ENCODE measurements at regions not wholly inside any gene's neighbourhood (a gene's known extent, or its start where the extent isn't known, plus 50 kb on each side); places are given as distances from the start of the nearest gene placed in this dataset.

- no peak overlapping the region for H2AK5ac ChIP-seq (ENCODE audit: low read depth, low read length)
- no peak overlapping the region for H2BK20ac ChIP-seq (ENCODE audit: low read length)
- H3K4me2 ChIP-seq (ENCODE audit: insufficient read depth in 1 of 2, low read depth in 2 of 2, low read length in 2 of 2), result no peak overlapping the region
- ChIA-PET POLR2A (ENCODE audit: partially characterized antibody) (no interaction called here), CTCF (ENCODE audit: partially characterized antibody) (interaction anchor here (1.2 kb wide), 1 partner anchor 64 kb away, joined by 5 read pairs; no protein-coding TSS in a partner anchor)
- no peak overlapping the region for H2BK15ac ChIP-seq (ENCODE audit: low read length)
- H3K14ac ChIP-seq (ENCODE audit: insufficient read length), result no peak overlapping the region
- H3K79me2 ChIP-seq (ENCODE audit: control insufficient read depth in 1 of 2, insufficient read depth in 2 of 2, low read length in 2 of 2), result no peaks in the 10 kb centered on the region
- H2BK5ac ChIP-seq (ENCODE audit: low read depth, low read length), result no peak overlapping the region
- FAIRE-seq, result no peak
- no peak overlapping the region for H4K8ac ChIP-seq (ENCODE audit: extremely low read depth, insufficient read depth, low read length)
- H3K23ac ChIP-seq (ENCODE audit: insufficient read length), result no peak overlapping the region
- DNase-seq (ENCODE audit: low read depth in 1 of 2, low spot score in 2 of 2), result no peak
- no peak overlapping the region for H3K4me3 ChIP-seq (ENCODE audit: extremely low read depth in 1 of 4, insufficient read depth in 2 of 4, low read depth in 3 of 4, low read length in 4 of 4)
- no peaks in the 10 kb centered on the region for H4K20me1 ChIP-seq (replicated peaks in 1 of 2; ENCODE audit: control insufficient read depth in 1 of 2, insufficient read depth in 2 of 2, low read length in 2 of 2)
- H2AFZ ChIP-seq (ENCODE audit: low read length), result no peak overlapping the region
- no peak overlapping the region for H3K9ac ChIP-seq (replicated peaks in 1 of 4; ENCODE audit: extremely low read depth in 1 of 4, low read depth in 3 of 4, low read length in 3 of 4)
- no peaks in the 10 kb centered on the region for H3K9me3 ChIP-seq (ENCODE audit: insufficient read depth in 2 of 2, low read depth in 1 of 2, low read length in 1 of 2)
- H3K27ac ChIP-seq (ENCODE audit: low read depth, low read length), result no peak overlapping the region
- H2BK120ac ChIP-seq (replicated peaks; ENCODE audit: low read depth, low read length), result no peak overlapping the region
- no peaks in the 10 kb centered on the region for H3K36me3 ChIP-seq (ENCODE audit: control insufficient read depth in 2 of 4, insufficient read depth in 4 of 4, low read length in 3 of 4)
- no peaks in the 10 kb centered on the region for H3K4me1 ChIP-seq (replicated peaks in 1 of 4; ENCODE audit: control insufficient read depth in 3 of 4, insufficient read depth in 4 of 4, low read length in 3 of 4)
- no peaks in the 10 kb centered on the region for H3K79me1 ChIP-seq (ENCODE audit: low read depth, low read length)
- H3K27me3 ChIP-seq (replicated peaks in 1 of 4; ENCODE audit: control insufficient read depth in 3 of 4, extremely low read depth in 1 of 4, insufficient read depth in 3 of 4, low read length in 3 of 4), result no peaks in the 10 kb centered on the region
- no peaks in the 10 kb centered on the region for H3K23me2 ChIP-seq (ENCODE audit: low read depth, low read length)
- no peak overlapping the region for H3K18ac ChIP-seq (ENCODE audit: extremely low read depth, low read length)
- no peak overlapping the region for H3K4ac ChIP-seq (replicated peaks; ENCODE audit: insufficient read length, low read depth, low read length)
- no peak overlapping the region for H3K56ac ChIP-seq (replicated peaks; ENCODE audit: insufficient read length, low read depth, low read length)
- H4K5ac ChIP-seq (ENCODE audit: insufficient read length, low read depth, low read length), result no peak overlapping the region
- H2BK12ac ChIP-seq (ENCODE audit: low read depth, low read length), result no peak overlapping the region
- no peak overlapping the region for H4K91ac ChIP-seq (replicated peaks; ENCODE audit: insufficient read length, low read length)
- TF ChIP-seq KDM5A (IDR thresholded peaks at IDR 0.05; ENCODE audit: low read length) (no peak), RXRA (IDR thresholded peaks at IDR 0.05; ENCODE audit: insufficient read depth, low read depth, low read length) (no peak), USF2 (IDR thresholded peaks at IDR 0.05; ENCODE audit: low read length) (no peak), FOSL1 (IDR thresholded peaks at IDR 0.05; ENCODE audit: insufficient read depth, low read depth, low read length) (no peak), E2F6 (IDR thresholded peaks at IDR 0.05) (no peak), SUZ12 (IDR thresholded peaks at IDR 0.05; ENCODE audit: low read length) (no peak), ATF2 (IDR thresholded peaks at IDR 0.05; ENCODE audit: low read length) (no peak), RBBP5 (IDR thresholded peaks at IDR 0.05; ENCODE audit: borderline replicate concordance, low read depth, low read length) (no peak), CTCF (IDR thresholded peaks at IDR 0.05; ENCODE audit: control extremely low read depth in 1 of 3, insufficient read depth in 1 of 3, low read depth in 1 of 3, low read length in 3 of 3) (no peak)
These were observed 257.4 kb upstream of the TRPC7 start for GRCh38 chr5:136622747-136623146.

Data from H1 (cell line).